KMS-11 (cell line): ENCODE measurements at regions not wholly inside any gene's neighbourhood (a gene's known extent, or its start where the extent isn't known, plus 50 kb on each side); places are given as distances from the start of the nearest gene placed in this dataset.

Source experiments
- H2AFZ ChIP-seq: fragments of 200-600 bp; sonication (generic); 2 replicates; pipeline ENCODE4 v1.6.1; 2016; ENCODE audit warnings: antibody characterized with exemption, mixed run types, low read depth
- H3K27ac ChIP-seq: fragments of 200-600 bp; sonication (generic); 2 replicates; pipeline ENCODE4 v1.6.1; 2016; ENCODE audit warnings: mild to moderate bottlenecking, mixed run types
- H3K27me3 ChIP-seq: fragments of 200-600 bp; sonication (generic); 2 replicates; pipeline ENCODE4 v1.6.1; 2017; ENCODE audit warnings: mild to moderate bottlenecking, low read depth, mixed run types, moderate library complexity; ENCODE audit not compliant: insufficient read depth
- H3K36me3 ChIP-seq: fragments of 200-600 bp; sonication (generic); 2 replicates; pipeline ENCODE4 v1.6.1; 2017; ENCODE audit warnings: mild to moderate bottlenecking, mixed run types; ENCODE audit not compliant: insufficient read depth
- H3K4me1 ChIP-seq: fragments of 200-600 bp; sonication (generic); 2 replicates; pipeline ENCODE4 v1.6.1; 2016; ENCODE audit warnings: mild to moderate bottlenecking, low read depth, mixed run types; ENCODE audit not compliant: poor library complexity, severe bottlenecking
- H3K4me2 ChIP-seq: fragments of 200-600 bp; sonication (generic); 2 replicates; pipeline ENCODE4 v1.7.0; 2016; ENCODE audit warnings: mild to moderate bottlenecking, mixed run types
- H3K4me3 ChIP-seq: fragments of 200-600 bp; sonication (generic); IDR thresholded peaks from 2 replicates; pipeline ENCODE4 v1.6.1; 2017; ENCODE audit warnings: low read depth, low read length, mixed read lengths; ENCODE audit not compliant: insufficient read depth
- H3K79me2 ChIP-seq: fragments of 200-600 bp; sonication (generic); 2 replicates; pipeline ENCODE4 v1.6.1; 2016; ENCODE audit warnings: low read depth, mixed run types; ENCODE audit not compliant: insufficient read depth
- H3K9ac ChIP-seq: fragments of 200-600 bp; sonication (generic); 2 replicates; pipeline ENCODE4 v1.6.1; 2016; ENCODE audit warnings: mild to moderate bottlenecking, mixed run types
- H4K20me1 ChIP-seq: fragments of 200-600 bp; sonication (generic); 2 replicates; pipeline ENCODE4 v1.6.1; 2016; ENCODE audit warnings: mild to moderate bottlenecking, mixed run types; ENCODE audit not compliant: insufficient read depth
- TF ChIP-seq, protein P1 (sequence below): fragments of 200-600 bp; sonication (generic); conservative IDR thresholded peaks from 2 replicates; pipeline ENCODE4 v1.6.1; 2017; ENCODE audit warnings: low read depth, mild to moderate bottlenecking, antibody characterized with exemption, low read length, moderate library complexity, mixed read lengths

DNA sequence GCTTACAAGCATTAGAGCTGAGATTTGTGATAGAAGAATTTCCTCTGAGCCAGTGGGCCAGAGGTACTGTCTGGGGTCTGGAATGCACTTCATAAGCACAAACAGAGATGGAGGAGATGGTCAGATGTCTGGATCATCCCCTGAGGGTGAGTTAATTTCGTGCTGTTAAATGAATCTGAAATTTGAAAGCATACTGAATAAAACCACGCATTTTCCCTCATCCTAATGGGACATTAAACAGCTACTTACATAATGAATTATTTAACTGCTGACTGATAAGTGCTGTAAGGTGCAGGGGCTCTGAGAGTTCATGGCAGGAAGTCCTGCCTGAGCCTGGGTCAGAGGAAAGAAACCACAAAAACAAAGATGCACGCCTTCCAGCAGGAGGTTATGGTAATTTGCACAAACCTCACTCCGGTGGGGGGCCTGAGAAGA lies 136.3 kb upstream of the XYLT1 start:
- H3K4me2 ChIP-seq, result no peak overlapping the region
- no peak overlapping the region for H2AFZ ChIP-seq
- H3K27me3 ChIP-seq, result no peaks in the 10 kb centered on the region
- H4K20me1 ChIP-seq, result no peaks in the 10 kb centered on the region
- no peak overlapping the region for H3K4me3 ChIP-seq
- TF ChIP-seq, protein P1, sequence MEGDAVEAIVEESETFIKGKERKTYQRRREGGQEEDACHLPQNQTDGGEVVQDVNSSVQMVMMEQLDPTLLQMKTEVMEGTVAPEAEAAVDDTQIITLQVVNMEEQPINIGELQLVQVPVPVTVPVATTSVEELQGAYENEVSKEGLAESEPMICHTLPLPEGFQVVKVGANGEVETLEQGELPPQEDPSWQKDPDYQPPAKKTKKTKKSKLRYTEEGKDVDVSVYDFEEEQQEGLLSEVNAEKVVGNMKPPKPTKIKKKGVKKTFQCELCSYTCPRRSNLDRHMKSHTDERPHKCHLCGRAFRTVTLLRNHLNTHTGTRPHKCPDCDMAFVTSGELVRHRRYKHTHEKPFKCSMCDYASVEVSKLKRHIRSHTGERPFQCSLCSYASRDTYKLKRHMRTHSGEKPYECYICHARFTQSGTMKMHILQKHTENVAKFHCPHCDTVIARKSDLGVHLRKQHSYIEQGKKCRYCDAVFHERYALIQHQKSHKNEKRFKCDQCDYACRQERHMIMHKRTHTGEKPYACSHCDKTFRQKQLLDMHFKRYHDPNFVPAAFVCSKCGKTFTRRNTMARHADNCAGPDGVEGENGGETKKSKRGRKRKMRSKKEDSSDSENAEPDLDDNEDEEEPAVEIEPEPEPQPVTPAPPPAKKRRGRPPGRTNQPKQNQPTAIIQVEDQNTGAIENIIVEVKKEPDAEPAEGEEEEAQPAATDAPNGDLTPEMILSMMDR, result no peak
- no peaks in the 10 kb centered on the region for H3K4me1 ChIP-seq
- no peak overlapping the region for H3K27ac ChIP-seq
- H3K36me3 ChIP-seq, result no peaks in the 10 kb centered on the region
- H3K9ac ChIP-seq, result no peak overlapping the region
- no peaks in the 10 kb centered on the region for H3K79me2 ChIP-seq

DNA sequence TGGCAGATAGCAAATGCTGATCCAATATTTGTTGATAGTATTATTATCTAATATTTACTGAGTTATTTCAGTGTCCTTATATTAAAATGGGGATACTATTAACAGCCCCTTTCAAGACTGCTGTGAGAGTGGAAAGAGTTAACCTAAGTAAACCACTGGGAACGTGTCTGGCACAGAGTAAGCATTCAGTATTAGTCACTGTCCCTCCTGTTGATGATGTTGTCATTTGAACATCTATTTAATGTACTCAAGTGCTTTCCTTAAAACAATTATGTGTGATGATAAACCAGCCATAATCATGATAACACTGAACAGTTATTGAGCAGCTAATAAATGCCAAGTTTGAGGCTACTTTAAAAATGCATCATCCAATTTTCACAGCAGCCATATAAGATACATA lies 135.7 kb upstream of the XYLT1 start:
- Histone ChIP-seq H3K4me1 (no peaks in the 10 kb centered on the region), H3K27me3 (no peaks in the 10 kb centered on the region), H3K9ac (no peak overlapping the region), H3K27ac (no peak overlapping the region), H2AFZ (no peak overlapping the region), H3K4me2 (no peak overlapping the region), H4K20me1 (no peaks in the 10 kb centered on the region), H3K4me3 (no peak overlapping the region), H3K79me2 (no peaks in the 10 kb centered on the region), H3K36me3 (no peaks in the 10 kb centered on the region)
- TF ChIP-seq, protein P1, result no peak

DNA sequence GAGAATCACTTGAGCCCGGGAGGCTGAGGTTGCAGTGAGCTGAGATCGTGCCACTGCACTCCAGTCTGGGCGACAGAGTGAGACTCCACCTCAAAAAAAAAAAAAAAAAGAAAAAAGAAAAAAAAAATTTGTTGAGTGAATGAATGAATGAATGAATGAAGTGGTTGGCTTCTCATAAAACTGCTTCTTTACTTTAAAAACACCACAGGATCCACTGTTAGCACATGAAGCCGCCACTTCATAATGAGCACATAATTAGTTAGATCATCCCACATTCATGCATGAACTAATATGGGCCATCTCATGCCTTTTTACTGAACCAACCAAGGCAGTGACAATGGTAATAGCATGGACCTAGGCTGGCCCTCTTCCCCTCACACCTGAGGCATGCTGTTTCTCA lies 135.0 kb upstream of the XYLT1 start:
- Histone ChIP-seq H3K4me2 (no peak overlapping the region), H3K4me1 (no peaks in the 10 kb centered on the region), H4K20me1 (no peaks in the 10 kb centered on the region), H3K27ac (no peak overlapping the region), H3K36me3 (no peaks in the 10 kb centered on the region), H3K9ac (no peak overlapping the region), H3K4me3 (no peak overlapping the region), H3K79me2 (no peaks in the 10 kb centered on the region), H3K27me3 (no peaks in the 10 kb centered on the region), H2AFZ (no peak overlapping the region)
- TF ChIP-seq, protein P1, result no peak

DNA sequence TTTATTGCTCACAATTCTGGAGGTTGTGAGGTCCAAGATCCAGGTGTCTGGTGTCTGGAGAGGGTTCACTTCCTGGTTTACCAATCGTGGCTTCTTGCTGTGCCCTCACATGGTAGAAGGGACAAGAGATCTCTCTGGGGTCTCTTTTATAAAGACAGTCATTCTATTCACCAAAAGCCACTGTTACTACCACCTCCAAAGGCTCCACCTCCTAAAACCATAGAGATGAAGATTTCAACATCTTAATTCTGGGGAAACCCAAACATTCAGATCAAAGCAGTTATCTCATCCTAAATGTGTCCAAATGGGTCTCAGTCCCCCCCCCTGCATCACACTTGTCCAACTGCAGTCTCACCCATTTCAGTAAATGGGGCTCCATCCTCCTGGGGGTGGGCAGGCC lies 132.9 kb upstream of the XYLT1 start:
- H3K27ac ChIP-seq, result no peak overlapping the region
- H3K36me3 ChIP-seq, result no peaks in the 10 kb centered on the region
- H2AFZ ChIP-seq, result no peak overlapping the region
- H3K79me2 ChIP-seq, result no peaks in the 10 kb centered on the region
- no peaks in the 10 kb centered on the region for H4K20me1 ChIP-seq
- H3K4me3 ChIP-seq, result no peak overlapping the region
- H3K4me1 ChIP-seq, result no peaks in the 10 kb centered on the region
- no peak overlapping the region for H3K9ac ChIP-seq
- TF ChIP-seq, protein P1, result no peak
- no peak overlapping the region for H3K4me2 ChIP-seq
- no peaks in the 10 kb centered on the region for H3K27me3 ChIP-seq
